ENCODE measurements at regions not wholly inside any gene's neighbourhood (a gene's known extent, or its start where the extent isn't known, plus 50 kb on each side); places are given as distances from the start of the nearest gene placed in this dataset.

GRCh38 chr18:41690332-41691127, 264.5 kb upstream of the PIK3C3 start:
- Histone ChIP-seq H3K9me3 (ENCODE audit: insufficient read depth, low read depth, low read length) (no peaks in the 10 kb centered on the region), H3K27me3 (ENCODE audit: insufficient read depth, low read length) (no peaks in the 10 kb centered on the region), H3K27ac (ENCODE audit: low read depth, low read length) (no peak overlapping the region), H3K36me3 (ENCODE audit: insufficient read depth, low read length) (no peaks in the 10 kb centered on the region), H3K4me3 (ENCODE audit: low read length) (no peak overlapping the region), H3K9ac (ENCODE audit: low read depth, low read length) (no peak overlapping the region), H3K4me1 (ENCODE audit: insufficient read depth, low read length) (peaks cover 4% of the 10 kb centered on the region; the same call in 1 of the 2 replicates)
- WGBS = 97% methylated on average over 4 of the region's 4 CpGs

- Histone ChIP-seq H3K4me3 (ENCODE audit: low read length) (no peak overlapping the region), H3K4me1 (ENCODE audit: insufficient read depth, low read length) (no peaks in the 10 kb centered on the region), H3K27me3 (ENCODE audit: insufficient read depth, low read length) (no peaks in the 10 kb centered on the region), H3K36me3 (ENCODE audit: insufficient read depth, low read length) (no peaks in the 10 kb centered on the region), H3K9ac (ENCODE audit: low read depth, low read length) (no peak overlapping the region), H3K27ac (ENCODE audit: low read depth, low read length) (no peak overlapping the region), H3K9me3 (ENCODE audit: insufficient read depth, low read depth, low read length) (no peaks in the 10 kb centered on the region)
- no CpG with 5 or more reads among the region's 2 CpGs for WGBS
These were observed 267.9 kb upstream of the PIK3C3 start for GRCh38 chr18:41687138-41687537.

- Histone ChIP-seq H3K9me3 (ENCODE audit: insufficient read depth, low read depth, low read length) (no peaks in the 10 kb centered on the region), H3K27ac (ENCODE audit: low read depth, low read length) (no peak overlapping the region), H3K4me3 (ENCODE audit: low read length) (no peak overlapping the region), H3K9ac (ENCODE audit: low read depth, low read length) (no peak overlapping the region), H3K27me3 (ENCODE audit: insufficient read depth, low read length) (no peaks in the 10 kb centered on the region), H3K36me3 (ENCODE audit: insufficient read depth, low read length) (no peaks in the 10 kb centered on the region), H3K4me1 (ENCODE audit: insufficient read depth, low read length) (no peaks in the 10 kb centered on the region)
- WGBS = 100% methylated on average over 7 of the region's 8 CpGs
These were observed 273.7 kb upstream of the PIK3C3 start for GRCh38 chr18:41681138-41681880.

GRCh38 chr18:41674506-41674905, 280.5 kb upstream of the PIK3C3 start:
- H3K27me3 ChIP-seq (ENCODE audit: insufficient read depth, low read length) = no peaks in the 10 kb centered on the region
- no peaks in the 10 kb centered on the region for H3K4me1 ChIP-seq (ENCODE audit: insufficient read depth, low read length)
- H3K4me3 ChIP-seq (ENCODE audit: low read length) = no peak overlapping the region
- H3K27ac ChIP-seq (ENCODE audit: low read depth, low read length) = no peak overlapping the region
- no peaks in the 10 kb centered on the region for H3K9me3 ChIP-seq (ENCODE audit: insufficient read depth, low read depth, low read length)
- H3K36me3 ChIP-seq (ENCODE audit: insufficient read depth, low read length) = no peaks in the 10 kb centered on the region
- 93% methylated on average over 7 of the region's 7 CpGs for WGBS
- H3K9ac ChIP-seq (ENCODE audit: low read depth, low read length) = no peak overlapping the region

GRCh38 chr18:41666231-41666630, 288.8 kb upstream of the PIK3C3 start:
- no peak overlapping the region for H3K4me3 ChIP-seq (ENCODE audit: low read length)
- H3K9ac ChIP-seq (ENCODE audit: low read depth, low read length) = no peak overlapping the region
- no peaks in the 10 kb centered on the region for H3K27me3 ChIP-seq (ENCODE audit: insufficient read depth, low read length)
- no peaks in the 10 kb centered on the region for H3K9me3 ChIP-seq (ENCODE audit: insufficient read depth, low read depth, low read length)
- H3K27ac ChIP-seq (ENCODE audit: low read depth, low read length) = no peak overlapping the region
- H3K4me1 ChIP-seq (ENCODE audit: insufficient read depth, low read length) = no peaks in the 10 kb centered on the region
- no peaks in the 10 kb centered on the region for H3K36me3 ChIP-seq (ENCODE audit: insufficient read depth, low read length)

- WGBS = 100% methylated on average over 3 of the region's 5 CpGs
- Histone ChIP-seq H3K9ac (ENCODE audit: low read depth, low read length) (no peak overlapping the region), H3K9me3 (ENCODE audit: insufficient read depth, low read depth, low read length) (no peaks in the 10 kb centered on the region), H3K36me3 (ENCODE audit: insufficient read depth, low read length) (no peaks in the 10 kb centered on the region), H3K27me3 (ENCODE audit: insufficient read depth, low read length) (no peaks in the 10 kb centered on the region), H3K4me3 (ENCODE audit: low read length) (no peak overlapping the region), H3K27ac (ENCODE audit: low read depth, low read length) (no peak overlapping the region), H3K4me1 (ENCODE audit: insufficient read depth, low read length) (0 out of 2 replicates have a peak, but pooled peaks cover 5% of the 10 kb centered on the region)
These were observed 289.8 kb upstream of the PIK3C3 start for GRCh38 chr18:41665210-41665609.

- Histone ChIP-seq H3K36me3 (ENCODE audit: insufficient read depth, low read length) (no peaks in the 10 kb centered on the region), H3K4me1 (ENCODE audit: insufficient read depth, low read length) (0 out of 2 replicates have a peak, but pooled peaks cover 5% of the 10 kb centered on the region), H3K9ac (ENCODE audit: low read depth, low read length) (no peak overlapping the region), H3K27ac (ENCODE audit: low read depth, low read length) (no peak overlapping the region), H3K4me3 (ENCODE audit: low read length) (no peak overlapping the region), H3K9me3 (ENCODE audit: insufficient read depth, low read depth, low read length) (no peaks in the 10 kb centered on the region), H3K27me3 (ENCODE audit: insufficient read depth, low read length) (no peaks in the 10 kb centered on the region)
These were observed 294.4 kb upstream of the PIK3C3 start for GRCh38 chr18:41660654-41661053.

GRCh38 chr18:41659438-41660130, 295.4 kb upstream of the PIK3C3 start:
- Histone ChIP-seq H3K4me1 (ENCODE audit: insufficient read depth, low read length) (0 out of 2 replicates have a peak, but pooled peaks cover 5% of the 10 kb centered on the region), H3K36me3 (ENCODE audit: insufficient read depth, low read length) (no peaks in the 10 kb centered on the region), H3K4me3 (ENCODE audit: low read length) (no peak overlapping the region), H3K27me3 (ENCODE audit: insufficient read depth, low read length) (no peaks in the 10 kb centered on the region), H3K27ac (ENCODE audit: low read depth, low read length) (no peak overlapping the region), H3K9me3 (ENCODE audit: insufficient read depth, low read depth, low read length) (no peaks in the 10 kb centered on the region), H3K9ac (ENCODE audit: low read depth, low read length) (no peak overlapping the region)
- whole genome bisulfite sequencing = 92% methylated on average over 3 of the region's 3 CpGs

- H3K36me3 ChIP-seq (ENCODE audit: insufficient read depth, low read length) = no peaks in the 10 kb centered on the region
- H3K27ac ChIP-seq (ENCODE audit: low read depth, low read length) = no peak overlapping the region
- no peak overlapping the region for H3K9ac ChIP-seq (ENCODE audit: low read depth, low read length)
- 89% methylated on average over 3 of the region's 4 CpGs for WGBS
- H3K27me3 ChIP-seq (ENCODE audit: insufficient read depth, low read length) = no peaks in the 10 kb centered on the region
- H3K4me3 ChIP-seq (ENCODE audit: low read length) = no peak overlapping the region
- H3K9me3 ChIP-seq (ENCODE audit: insufficient read depth, low read depth, low read length) = no peaks in the 10 kb centered on the region
- H3K4me1 ChIP-seq (ENCODE audit: insufficient read depth, low read length) = 0 out of 2 replicates have a peak, but pooled peaks cover 5% of the 10 kb centered on the region
These were observed 297.8 kb upstream of the PIK3C3 start for GRCh38 chr18:41657189-41657588.

- Histone ChIP-seq H3K36me3 (ENCODE audit: insufficient read depth, low read length) (no peaks in the 10 kb centered on the region), H3K27ac (ENCODE audit: low read depth, low read length) (no peak overlapping the region), H3K9me3 (ENCODE audit: insufficient read depth, low read depth, low read length) (no peaks in the 10 kb centered on the region), H3K4me3 (ENCODE audit: low read length) (no peak overlapping the region), H3K4me1 (ENCODE audit: insufficient read depth, low read length) (no peaks in the 10 kb centered on the region), H3K9ac (ENCODE audit: low read depth, low read length) (no peak overlapping the region), H3K27me3 (ENCODE audit: insufficient read depth, low read length) (no peaks in the 10 kb centered on the region)
- 95% methylated on average over 1 of the region's 1 CpG for WGBS
These were observed 300.0 kb upstream of the PIK3C3 start for GRCh38 chr18:41655074-41655473.

- no peaks in the 10 kb centered on the region for H3K4me1 ChIP-seq (ENCODE audit: insufficient read depth, low read length)
- H3K27ac ChIP-seq (ENCODE audit: low read depth, low read length) = no peak overlapping the region
- no peak overlapping the region for H3K9ac ChIP-seq (ENCODE audit: low read depth, low read length)
- no peaks in the 10 kb centered on the region for H3K27me3 ChIP-seq (ENCODE audit: insufficient read depth, low read length)
- 85% methylated on average over 1 of the region's 2 CpGs for WGBS
- H3K9me3 ChIP-seq (ENCODE audit: insufficient read depth, low read depth, low read length) = no peaks in the 10 kb centered on the region
- H3K36me3 ChIP-seq (ENCODE audit: insufficient read depth, low read length) = no peaks in the 10 kb centered on the region
- no peak overlapping the region for H3K4me3 ChIP-seq (ENCODE audit: low read length)
These were observed 307.1 kb upstream of the PIK3C3 start for GRCh38 chr18:41647914-41648313.
